B cell (primary cell): ENCODE measurements at regions not wholly inside any gene's neighbourhood (a gene's known extent, or its start where the extent isn't known, plus 50 kb on each side); places are given as distances from the start of the nearest gene placed in this dataset.

Experiments used
- ATAC-seq: fragments of 200-7000 bp; cut with Tn5 transposase; one replicate; pipeline ENCODE4 v1.10.0; 2021; ENCODE audit warnings: low read depth, mild to moderate bottlenecking, moderate number of reproducible peaks, moderate library complexity
- CTCF ChIA-PET: fragments of 350-600 bp; sonication (Branson Sonifier 250); formaldehyde crosslinking; loops from one replicate; lab custom pipeline; 2021; ENCODE audit warnings: antibody characterized with exemption, inconsistent platforms; lab: Charles Lee
- POLR2A ChIA-PET: fragments of 350-600 bp; sonication (Branson Sonifier 250); formaldehyde crosslinking; loops from one replicate; lab custom pipeline; 2021; ENCODE audit warnings: antibody characterized with exemption; lab: Charles Lee
- DNase-seq: peaks from one replicate; pipeline ENCODE4 v3.0.0; 2013
- H2AFZ ChIP-seq: 2 replicates; pipeline ENCODE4 v1.6.1; 2012; ENCODE audit warnings: mild to moderate bottlenecking, low read depth, low read length; ENCODE audit not compliant: insufficient read depth, poor library complexity, severe bottlenecking
- H3K27ac ChIP-seq, 2 donors: 1 replicate in 1 of 2; 2 replicates in 1 of 2; pipeline ENCODE4 v1.5.1; 2012 to 2013; ENCODE audit warnings: low read length in 2 of 2, mild to moderate bottlenecking in 2 of 2, moderate library complexity in 1 of 2
- H3K27me3 ChIP-seq, 4 experiments: fragments of 200-600 bp in 1 of 4; sonication (generic) in 1 of 4; replicated peaks in 1 of 4; 1 replicate in 2 of 4; 2 replicates in 2 of 4; pipeline versions ENCODE4 v1.6.1 to v1.7.0; 2013 to 2016; ENCODE audit warnings: low read length in 3 of 4, mild to moderate bottlenecking in 2 of 4, mixed read lengths in 1 of 4, moderate library complexity in 1 of 4; ENCODE audit not compliant: insufficient read depth in 4 of 4, control insufficient read depth in 3 of 4; ENCODE audit errors: control extremely low read depth in 1 of 4
- H3K36me3 ChIP-seq, 2 experiments: replicated peaks in 1 of 2; 1 replicate in 1 of 2; 2 replicates in 1 of 2; pipeline versions ENCODE4 v1.6.1 to v1.7.1; 2013; ENCODE audit warnings: low read length in 1 of 2; ENCODE audit not compliant: insufficient read depth in 2 of 2, control insufficient read depth in 1 of 2; ENCODE audit errors: control extremely low read depth in 1 of 2, extremely low read depth in 1 of 2
- H3K4me1 ChIP-seq, 2 donors: fragments of 200-600 bp in 1 of 2; sonication (generic) in 1 of 2; 1 replicate in 1 of 2; 2 replicates in 1 of 2; pipeline versions ENCODE4 v1.5.1 to v1.6.1; 2013 to 2017; ENCODE audit warnings: low read length in 2 of 2; ENCODE audit not compliant: control insufficient read depth in 2 of 2, insufficient read depth in 2 of 2
- H3K4me2 ChIP-seq: replicated peaks from 2 replicates; pipeline ENCODE3; 2012; ENCODE audit warnings: mild to moderate bottlenecking, low read depth, low read length; ENCODE audit not compliant: poor library complexity, severe bottlenecking
- H3K4me3 ChIP-seq, 5 experiments: fragments of 200-600 bp in 1 of 5; sonication (generic) in 1 of 5; 1 replicate in 3 of 5; 2 replicates in 2 of 5; pipeline versions ENCODE4 v1.5.1 to v1.7.0; 2011 to 2016; ENCODE audit warnings: low read length in 4 of 5, mild to moderate bottlenecking in 4 of 5, low read depth in 2 of 5, control low read depth in 1 of 5, moderate library complexity in 1 of 5; ENCODE audit not compliant: insufficient read depth in 1 of 5; ENCODE audit errors: control extremely low read depth in 1 of 5, extremely low read depth in 1 of 5
- H3K79me2 ChIP-seq: fragments of 200-600 bp; sonication (generic); one replicate; pipeline ENCODE4 v1.6.0; 2016; ENCODE audit warnings: low read length; ENCODE audit not compliant: control insufficient read depth, insufficient read depth
- H3K9ac ChIP-seq: fragments of 200-600 bp; sonication (generic); 2 replicates; pipeline ENCODE4 v1.6.1; 2017; ENCODE audit warnings: mild to moderate bottlenecking, low read length, moderate library complexity
- H3K9me3 ChIP-seq, 3 donors: one replicate each; pipeline versions ENCODE4 v1.6.1 to v1.7.1; 2013; ENCODE audit warnings: low read length in 2 of 3; ENCODE audit not compliant: control insufficient read depth in 2 of 3, insufficient read depth in 1 of 3; ENCODE audit errors: control extremely low read depth in 1 of 3
- H4K20me1 ChIP-seq: 2 replicates; pipeline ENCODE4 v1.6.0; 2012; ENCODE audit warnings: mild to moderate bottlenecking, low read length; ENCODE audit not compliant: insufficient read depth, control insufficient read depth, poor library complexity, severe bottlenecking
- H3K27ac Mint-ChIP-seq: one replicate; pipeline ENCODE4 v1.8.0; 2021; ENCODE audit warnings: mixed read lengths
- H3K27me3 Mint-ChIP-seq: one replicate; pipeline ENCODE4 v1.8.0; 2021; ENCODE audit warnings: mixed read lengths
- H3K4me1 Mint-ChIP-seq: one replicate; pipeline ENCODE4 v1.8.0; 2021; ENCODE audit warnings: mixed read lengths
- H3K4me3 Mint-ChIP-seq: one replicate; pipeline ENCODE4 v1.8.0; 2021; ENCODE audit warnings: mixed read lengths
- H3K9me3 Mint-ChIP-seq: one replicate; pipeline ENCODE4 v1.8.0; 2022; ENCODE audit warnings: mixed read lengths; ENCODE audit not compliant: insufficient read depth
- EZH2 ChIP-seq: IDR thresholded peaks from 2 replicates; pipeline ENCODE4 v1.6.1; 2012; ENCODE audit warnings: borderline replicate concordance, low read depth, mild to moderate bottlenecking, moderate library complexity, low read length; ENCODE audit not compliant: insufficient read depth, poor library complexity, severe bottlenecking
- WGBS: methylation state at CpG from one replicate; pipeline ENCODE4 v1.1.5; 2013; ENCODE audit warnings: missing lambda C conversion rate; ENCODE audit not compliant: insufficient coverage; 5-methylcytosine and 5-hydroxymethylcytosine counted together
- intact Hi-C: fragments of 100-400 bp; cut with micrococcal nuclease; formaldehyde crosslinking; loops from one replicate; pipeline ENCODE4 v1.10.0; 2022
- TF ChIP-seq, protein P1 (sequence below): fragments of 200-600 bp; IDR thresholded peaks from one replicate; pipeline ENCODE4 v1.8.0; 2022; ENCODE audit warnings: antibody characterized with exemption, mild to moderate bottlenecking

DNA sequence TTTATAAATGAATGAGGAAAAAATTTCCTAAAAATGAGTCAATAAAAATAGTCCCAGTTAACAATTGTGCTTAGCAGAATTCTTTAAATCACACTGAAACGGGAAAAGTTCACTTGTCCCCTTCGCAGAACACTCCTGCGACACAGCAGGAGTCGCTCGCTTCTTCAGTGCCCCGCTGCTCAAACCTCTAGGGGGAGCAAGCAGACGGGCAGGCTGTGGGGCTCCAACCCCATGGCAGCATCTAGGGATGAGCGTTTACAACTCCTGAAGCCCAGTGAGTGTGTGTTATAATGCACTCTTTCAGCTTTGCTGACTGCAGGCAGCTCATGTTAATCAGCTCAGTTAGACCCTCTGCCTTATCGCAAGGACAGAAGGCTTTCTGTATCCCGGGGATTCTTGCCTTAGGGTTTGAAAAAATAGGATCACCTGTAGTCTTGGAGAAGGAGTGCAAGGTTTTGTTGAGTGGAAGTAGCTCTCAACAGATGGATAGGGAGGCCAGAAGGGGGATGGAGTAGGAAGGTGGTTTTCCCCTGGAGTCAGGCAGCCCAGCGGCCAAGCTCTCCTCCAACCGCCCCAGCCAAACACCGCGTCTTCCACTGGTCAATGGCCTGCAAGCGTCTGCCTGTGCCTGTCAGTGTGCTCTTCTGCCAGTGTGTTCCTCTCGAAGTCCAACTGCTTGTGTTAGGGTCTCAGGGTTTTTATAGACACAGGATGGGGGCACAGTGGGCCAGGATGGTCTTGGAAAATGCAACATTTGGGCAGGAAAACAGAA lies 1977.7 kb upstream of the LRRTM1 start:
- no peak for TF ChIP-seq EZH2
- TF ChIP-seq, protein P1, sequence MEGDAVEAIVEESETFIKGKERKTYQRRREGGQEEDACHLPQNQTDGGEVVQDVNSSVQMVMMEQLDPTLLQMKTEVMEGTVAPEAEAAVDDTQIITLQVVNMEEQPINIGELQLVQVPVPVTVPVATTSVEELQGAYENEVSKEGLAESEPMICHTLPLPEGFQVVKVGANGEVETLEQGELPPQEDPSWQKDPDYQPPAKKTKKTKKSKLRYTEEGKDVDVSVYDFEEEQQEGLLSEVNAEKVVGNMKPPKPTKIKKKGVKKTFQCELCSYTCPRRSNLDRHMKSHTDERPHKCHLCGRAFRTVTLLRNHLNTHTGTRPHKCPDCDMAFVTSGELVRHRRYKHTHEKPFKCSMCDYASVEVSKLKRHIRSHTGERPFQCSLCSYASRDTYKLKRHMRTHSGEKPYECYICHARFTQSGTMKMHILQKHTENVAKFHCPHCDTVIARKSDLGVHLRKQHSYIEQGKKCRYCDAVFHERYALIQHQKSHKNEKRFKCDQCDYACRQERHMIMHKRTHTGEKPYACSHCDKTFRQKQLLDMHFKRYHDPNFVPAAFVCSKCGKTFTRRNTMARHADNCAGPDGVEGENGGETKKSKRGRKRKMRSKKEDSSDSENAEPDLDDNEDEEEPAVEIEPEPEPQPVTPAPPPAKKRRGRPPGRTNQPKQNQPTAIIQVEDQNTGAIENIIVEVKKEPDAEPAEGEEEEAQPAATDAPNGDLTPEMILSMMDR = no peak
- H3K9me3 Mint-ChIP-seq = peaks cover 5% of the 10 kb centered on the region
- no peaks in the 10 kb centered on the region for H3K4me1 ChIP-seq
- no peaks in the 10 kb centered on the region for H4K20me1 ChIP-seq
- intact Hi-C loops = no loop called here
- CTCF ChIA-PET = no interaction called here
- POLR2A ChIA-PET = no interaction called here
- no peaks in the 10 kb centered on the region for H3K36me3 ChIP-seq
- ATAC-seq (no peak), DNase-seq (no peak)
- H3K4me2 ChIP-seq = no peak overlapping the region
- H3K4me3 ChIP-seq = no peak overlapping the region
- WGBS = 65% methylated on average over 12 of the region's 16 CpGs
- H3K9me3 ChIP-seq = peaks cover 0 to 7% (median 0%) of the 10 kb centered on the region in 3 donors
- H3K9ac ChIP-seq = no peak overlapping the region
- H3K4me1 Mint-ChIP-seq = no peaks in the 10 kb centered on the region
- H2AFZ ChIP-seq = no peak overlapping the region
- H3K4me3 Mint-ChIP-seq = no peak overlapping the region
- H3K27ac Mint-ChIP-seq = no peak overlapping the region
- H3K27ac ChIP-seq = no peak overlapping the region
- H3K79me2 ChIP-seq = no peaks in the 10 kb centered on the region
- H3K27me3 Mint-ChIP-seq = no peaks in the 10 kb centered on the region
- H3K27me3 ChIP-seq = no peaks in the 10 kb centered on the region

DNA sequence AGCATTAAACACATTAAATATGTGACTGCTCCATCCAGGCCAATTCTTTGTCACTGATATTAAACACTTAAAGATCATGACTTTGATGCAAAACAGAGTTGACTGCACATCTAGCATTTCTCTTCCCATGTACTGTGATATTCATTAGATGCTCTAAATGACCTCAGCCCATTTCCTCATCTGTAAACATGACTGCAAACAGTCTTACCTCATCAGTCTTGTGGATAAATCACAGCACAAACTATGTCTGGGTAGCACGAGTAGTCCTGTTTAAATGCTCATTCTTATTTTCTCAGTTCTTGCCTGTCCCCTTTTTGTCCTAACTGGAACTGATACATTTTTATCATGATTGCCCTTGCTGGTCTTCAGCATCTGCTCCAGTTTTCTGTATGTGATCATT lies 1974.8 kb upstream of the LRRTM1 start:
- ChIA-PET CTCF (no interaction called here), POLR2A (no interaction called here)
- no peak overlapping the region for H3K4me3 ChIP-seq
- Mint-ChIP-seq H3K4me1 (no peaks in the 10 kb centered on the region), H3K27ac (no peak overlapping the region), H3K9me3 (peaks cover 4% of the 10 kb centered on the region), H3K4me3 (no peak overlapping the region), H3K27me3 (no peaks in the 10 kb centered on the region)
- H3K9ac ChIP-seq = no peak overlapping the region
- no peak overlapping the region for H3K27ac ChIP-seq
- no peak overlapping the region for H3K4me2 ChIP-seq
- H3K27me3 ChIP-seq = no peaks in the 10 kb centered on the region
- DNase-seq = no peak
- H3K79me2 ChIP-seq = no peaks in the 10 kb centered on the region
- no peaks in the 10 kb centered on the region for H3K4me1 ChIP-seq
- intact Hi-C loops = no loop called here
- WGBS = 100% methylated on average over 1 of the region's 1 CpG
- TF ChIP-seq, protein P1 = no peak
- no peak for TF ChIP-seq EZH2
- H2AFZ ChIP-seq = no peak overlapping the region
- peaks cover 0 to 10% (median 0%) of the 10 kb centered on the region in 3 donors for H3K9me3 ChIP-seq
- ATAC-seq = no peak
- no peaks in the 10 kb centered on the region for H3K36me3 ChIP-seq
- H4K20me1 ChIP-seq = no peaks in the 10 kb centered on the region
